ENCODE measurements at regions not wholly inside any gene's neighbourhood (a gene's known extent, or its start where the extent isn't known, plus 50 kb on each side); places are given as distances from the start of the nearest gene placed in this dataset.
A peak's percentile ranks its signal among the peaks of the same experiment; 100 is the strongest.

DNA sequence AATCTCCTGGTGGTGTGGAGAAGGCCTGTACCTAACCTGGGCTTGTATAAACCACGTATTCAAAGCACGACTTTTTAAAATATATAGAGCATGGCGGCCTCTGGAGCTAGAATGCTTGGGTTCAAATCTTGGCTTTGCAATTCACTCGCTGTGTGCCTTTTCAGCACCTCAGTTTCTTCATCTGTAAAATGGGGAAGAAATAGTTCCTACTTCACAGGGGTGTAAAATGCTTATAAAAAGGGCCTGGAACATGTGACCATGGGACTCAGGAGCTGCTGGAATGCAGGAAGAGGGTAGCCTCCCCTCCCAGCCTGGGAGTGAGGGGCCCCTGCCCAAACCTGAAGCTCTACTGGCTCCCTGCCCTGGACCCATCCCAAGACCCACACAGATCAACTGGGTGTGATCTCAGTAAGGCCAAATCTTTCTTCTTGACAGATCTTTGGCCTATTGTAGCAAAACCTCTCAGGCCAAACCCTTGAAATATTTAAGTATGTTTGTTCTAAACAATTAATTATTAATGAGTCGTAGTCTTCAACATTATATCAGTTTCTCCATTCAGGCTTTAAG lies 269.0 kb downstream of the ZSWIM6 start:
- Histone ChIP-seq H3K4me3 (no peak overlapping the region), H3K9me3 (no peaks in the 10 kb centered on the region), H3K27ac (no peak overlapping the region), H3K27me3 (no peaks in the 10 kb centered on the region), H3K4me1 (peaks cover 0 to 21% of the 10 kb centered on the region in 2 donors), H3K36me3 (no peaks in the 10 kb centered on the region)
- TF ChIP-seq, protein P1, sequence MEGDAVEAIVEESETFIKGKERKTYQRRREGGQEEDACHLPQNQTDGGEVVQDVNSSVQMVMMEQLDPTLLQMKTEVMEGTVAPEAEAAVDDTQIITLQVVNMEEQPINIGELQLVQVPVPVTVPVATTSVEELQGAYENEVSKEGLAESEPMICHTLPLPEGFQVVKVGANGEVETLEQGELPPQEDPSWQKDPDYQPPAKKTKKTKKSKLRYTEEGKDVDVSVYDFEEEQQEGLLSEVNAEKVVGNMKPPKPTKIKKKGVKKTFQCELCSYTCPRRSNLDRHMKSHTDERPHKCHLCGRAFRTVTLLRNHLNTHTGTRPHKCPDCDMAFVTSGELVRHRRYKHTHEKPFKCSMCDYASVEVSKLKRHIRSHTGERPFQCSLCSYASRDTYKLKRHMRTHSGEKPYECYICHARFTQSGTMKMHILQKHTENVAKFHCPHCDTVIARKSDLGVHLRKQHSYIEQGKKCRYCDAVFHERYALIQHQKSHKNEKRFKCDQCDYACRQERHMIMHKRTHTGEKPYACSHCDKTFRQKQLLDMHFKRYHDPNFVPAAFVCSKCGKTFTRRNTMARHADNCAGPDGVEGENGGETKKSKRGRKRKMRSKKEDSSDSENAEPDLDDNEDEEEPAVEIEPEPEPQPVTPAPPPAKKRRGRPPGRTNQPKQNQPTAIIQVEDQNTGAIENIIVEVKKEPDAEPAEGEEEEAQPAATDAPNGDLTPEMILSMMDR (IDR thresholded peaks at IDR 0.05): no peak
- no peak for DNase-seq (ENCODE audit: low spot score)

DNA sequence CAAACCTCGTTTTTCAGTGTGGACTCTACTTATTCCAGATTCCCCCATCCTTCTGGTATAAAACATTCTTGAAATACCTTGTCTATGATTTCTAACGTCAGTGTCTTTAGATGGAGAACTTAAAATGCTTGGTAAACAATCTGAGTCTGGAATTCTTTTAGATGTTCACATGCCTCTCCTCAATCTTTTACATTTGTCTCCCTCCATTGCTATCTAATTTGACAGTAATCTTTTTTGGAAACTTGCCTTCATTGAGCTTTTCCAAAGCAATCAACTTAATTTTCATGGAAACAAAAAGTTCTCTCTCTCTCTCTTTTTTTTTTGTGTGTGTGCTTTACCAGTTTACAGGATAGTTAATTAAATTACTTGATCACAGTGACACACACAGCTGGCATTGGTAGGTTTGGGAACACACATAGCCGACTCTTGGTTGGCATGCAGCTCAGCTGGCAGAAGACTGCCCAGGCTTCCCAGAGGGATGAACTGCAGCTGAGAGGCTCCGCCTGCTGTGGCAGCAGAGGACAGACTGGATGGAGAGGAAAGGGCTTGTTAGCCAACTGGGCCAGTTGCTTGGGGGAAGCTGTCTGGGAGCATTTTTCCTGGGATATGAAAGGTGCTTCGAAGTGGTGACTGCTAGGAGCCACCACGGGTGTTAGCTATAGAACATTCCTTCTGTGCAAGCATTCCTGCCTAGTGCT lies 271.3 kb downstream of the ZSWIM6 start:
- Histone ChIP-seq H3K9me3 (no peaks in the 10 kb centered on the region), H3K36me3 (no peaks in the 10 kb centered on the region), H3K4me1 (peaks cover 0 to 21% of the 10 kb centered on the region in 2 donors), H3K4me3 (no peak overlapping the region), H3K27ac (no peak overlapping the region), H3K27me3 (no peaks in the 10 kb centered on the region)
- no peak for DNase-seq (ENCODE audit: low spot score)
- TF ChIP-seq, protein P1 (IDR thresholded peaks at IDR 0.05): peak in 1 of 2 donors; percentile 45

DNA sequence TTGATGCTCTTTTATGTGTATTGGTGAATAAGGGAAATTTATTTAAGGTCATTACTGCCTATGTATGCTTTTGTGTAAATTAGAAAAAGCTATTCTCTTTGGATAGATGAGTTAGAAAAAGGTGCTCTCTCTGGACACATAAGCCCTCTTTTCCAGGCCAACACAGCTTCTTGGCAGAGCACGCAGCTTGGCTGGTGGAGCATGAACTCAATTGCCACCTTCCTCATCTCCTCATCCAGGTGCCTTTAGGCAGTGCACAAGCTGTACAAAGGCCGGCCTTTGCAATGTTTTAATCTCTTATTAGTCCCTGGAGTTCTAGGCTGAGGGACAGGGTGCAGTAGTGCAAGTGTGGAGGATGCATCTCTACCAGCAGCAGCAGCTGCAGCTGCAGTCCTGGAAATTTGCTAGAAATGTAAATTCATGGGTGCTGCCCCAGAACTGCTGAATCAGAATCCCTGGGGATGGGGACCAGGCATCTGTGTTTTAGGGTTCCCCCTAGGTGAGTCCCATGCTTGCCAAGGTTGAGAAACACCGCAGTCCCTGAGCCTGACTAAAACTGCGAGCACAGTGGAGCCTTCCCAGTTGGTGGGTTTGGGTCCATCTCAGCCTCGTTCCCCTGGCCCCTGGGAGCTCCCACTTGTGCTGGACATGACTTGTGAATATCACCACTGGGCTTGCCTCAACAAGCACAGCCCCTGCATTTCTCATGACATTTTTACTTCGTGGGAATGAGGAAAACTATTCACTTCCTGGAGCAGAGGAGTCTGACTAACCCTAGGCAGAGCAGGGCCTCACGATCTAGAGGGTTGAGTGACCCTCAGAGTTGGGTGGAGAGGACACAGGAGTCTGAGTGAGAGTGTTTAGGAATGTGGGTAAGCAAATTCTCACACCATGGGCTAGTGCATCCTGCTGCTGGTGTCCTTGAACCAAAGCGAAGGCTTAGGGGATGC lies 272.3 kb downstream of the ZSWIM6 start:
- no peak overlapping the region for H3K4me3 ChIP-seq
- H3K27ac ChIP-seq: no peak overlapping the region
- H3K4me1 ChIP-seq: peaks cover 0 to 21% of the 10 kb centered on the region in 2 donors
- H3K9me3 ChIP-seq: no peaks in the 10 kb centered on the region
- H3K36me3 ChIP-seq: no peaks in the 10 kb centered on the region
- TF ChIP-seq, protein P1 (IDR thresholded peaks at IDR 0.05): no peak
- no peak for DNase-seq (ENCODE audit: low spot score)
- H3K27me3 ChIP-seq: no peaks in the 10 kb centered on the region

DNA sequence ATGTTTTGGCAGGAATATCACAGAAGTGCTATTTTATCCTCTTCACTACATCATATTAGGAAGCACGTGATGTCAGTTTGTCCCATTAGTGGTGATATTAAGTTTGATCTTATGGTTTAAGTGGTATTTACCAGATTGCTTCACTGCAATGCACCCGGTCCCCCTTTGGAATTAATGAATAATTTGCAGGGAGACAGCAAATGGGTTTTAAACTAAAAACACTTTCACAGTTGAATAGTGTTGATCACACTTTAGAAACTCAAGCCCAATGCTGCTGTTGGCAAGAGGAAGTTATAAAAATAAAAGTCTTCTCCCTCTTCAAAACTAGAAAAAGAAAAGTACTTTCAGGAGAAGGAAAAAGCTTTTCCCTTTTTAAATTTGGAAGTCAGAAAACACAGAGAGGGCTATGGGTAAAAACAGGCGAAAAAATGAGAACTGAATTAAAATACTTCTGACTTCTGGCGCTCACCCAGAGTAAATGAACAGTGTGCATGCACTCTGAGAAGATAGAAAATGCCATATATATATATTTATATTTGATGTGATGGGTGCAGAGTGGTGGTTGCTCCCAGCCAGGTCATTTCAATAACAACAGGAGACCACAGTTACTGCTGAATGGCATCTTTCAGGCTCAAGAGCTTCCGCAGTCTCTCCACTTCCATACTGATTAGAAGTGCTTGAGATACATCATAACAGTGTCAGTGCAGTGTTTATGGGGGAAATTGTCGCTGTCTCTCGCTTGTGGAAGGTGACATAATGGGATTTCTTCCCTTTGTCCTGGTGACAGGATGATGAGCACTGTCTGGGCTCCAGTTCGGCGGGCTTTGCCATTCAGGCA lies 278.0 kb downstream of the ZSWIM6 start:
- H3K36me3 ChIP-seq: no peaks in the 10 kb centered on the region
- no peak overlapping the region for H3K4me3 ChIP-seq
- H3K27ac ChIP-seq: no peak overlapping the region
- H3K9me3 ChIP-seq: no peaks in the 10 kb centered on the region
- no peaks in the 10 kb centered on the region for H3K27me3 ChIP-seq
- no peaks in the 10 kb centered on the region for H3K4me1 ChIP-seq
- no peak for DNase-seq (ENCODE audit: low spot score)
- TF ChIP-seq, protein P1 (IDR thresholded peaks at IDR 0.05): no peak

DNA sequence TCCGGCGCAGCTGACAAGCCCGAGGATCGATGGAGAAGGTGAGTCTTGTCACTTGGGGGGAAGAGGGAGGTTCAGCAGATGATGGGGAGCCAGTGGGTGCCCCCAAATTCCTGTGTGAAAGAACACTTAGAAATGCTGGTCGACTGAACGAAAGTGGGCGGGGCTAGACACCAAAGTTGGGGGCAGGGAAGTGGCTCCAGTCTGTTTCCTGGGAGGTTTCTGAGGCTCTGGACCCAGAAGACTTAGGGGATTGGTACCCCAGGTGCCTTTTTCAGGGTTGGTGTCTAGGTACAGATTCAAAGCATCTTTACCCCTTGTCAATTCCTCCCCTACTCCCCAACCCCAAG lies 278.6 kb downstream of the ZSWIM6 start:
- H3K9me3 ChIP-seq: no peaks in the 10 kb centered on the region
- no peak for DNase-seq (ENCODE audit: low spot score)
- H3K27ac ChIP-seq: no peak overlapping the region
- no peak overlapping the region for H3K4me3 ChIP-seq
- TF ChIP-seq, protein P1 (IDR thresholded peaks at IDR 0.05): no peak
- no peaks in the 10 kb centered on the region for H3K36me3 ChIP-seq
- H3K4me1 ChIP-seq: no peaks in the 10 kb centered on the region
- no peaks in the 10 kb centered on the region for H3K27me3 ChIP-seq
